ENCODE measurements at regions not wholly inside any gene's neighbourhood (a gene's known extent, or its start where the extent isn't known, plus 50 kb on each side); places are given as distances from the start of the nearest gene placed in this dataset.

GRCh38 chr14:66388516-66388915, 97.7 kb upstream of the CCDC196 start:
- no peaks in the 10 kb centered on the region for H3K4me1 Mint-ChIP-seq (ENCODE audit: insufficient read depth, unreplicated experiment)
- H3K4me3 Mint-ChIP-seq (ENCODE audit: unreplicated experiment), result no peak overlapping the region
- POLR2A ChIA-PET, result no interaction called here
- H3K27ac Mint-ChIP-seq (ENCODE audit: low read depth, unreplicated experiment), result no peak overlapping the region
- H3K27me3 Mint-ChIP-seq (ENCODE audit: insufficient read depth, unreplicated experiment), result no peaks in the 10 kb centered on the region
- CTCF ChIA-PET, result interaction anchor here (0.6 to 2.5 kb wide), 3 partner anchors 15 to 1177 kb away, joined by 4 to 11 read pairs (median 10); no protein-coding TSS in a partner anchor
- BruUV-seq (replicated peaks), result no TSS peak
- H3K36me3 Mint-ChIP-seq (ENCODE audit: insufficient read depth, unreplicated experiment), result no peaks in the 10 kb centered on the region
- no peak for DNase-seq (ENCODE audit: unreplicated experiment)
- TF ChIP-seq CTCF (IDR thresholded peaks at IDR 0.05; ENCODE audit: unreplicated experiment), result no peak
- no peaks in the 10 kb centered on the region for H3K9me3 Mint-ChIP-seq (ENCODE audit: unreplicated experiment)
- intact Hi-C loops (cut with micrococcal nuclease), result no loop called here

- Mint-ChIP-seq H3K36me3 (ENCODE audit: insufficient read depth, unreplicated experiment) (no peaks in the 10 kb centered on the region), H3K27me3 (ENCODE audit: insufficient read depth, unreplicated experiment) (no peaks in the 10 kb centered on the region), H3K4me1 (ENCODE audit: insufficient read depth, unreplicated experiment) (no peaks in the 10 kb centered on the region), H3K4me3 (ENCODE audit: unreplicated experiment) (no peak overlapping the region), H3K9me3 (ENCODE audit: unreplicated experiment) (no peaks in the 10 kb centered on the region), H3K27ac (ENCODE audit: low read depth, unreplicated experiment) (no peak overlapping the region)
- no peak for TF ChIP-seq CTCF (IDR thresholded peaks at IDR 0.05; ENCODE audit: unreplicated experiment)
- no peak for DNase-seq (ENCODE audit: unreplicated experiment)
- no TSS peak for BruUV-seq (replicated peaks)
- CTCF ChIA-PET, result no interaction called here
- POLR2A ChIA-PET, result no interaction called here
- intact Hi-C loops (cut with micrococcal nuclease), result no loop called here
Observed at GRCh38 chr14:66389481-66389880, 96.7 kb upstream of the CCDC196 start.

- H3K27me3 Mint-ChIP-seq (ENCODE audit: insufficient read depth, unreplicated experiment), result no peaks in the 10 kb centered on the region
- H3K27ac Mint-ChIP-seq (ENCODE audit: low read depth, unreplicated experiment), result no peak overlapping the region
- no peaks in the 10 kb centered on the region for H3K4me1 Mint-ChIP-seq (ENCODE audit: insufficient read depth, unreplicated experiment)
- ChIA-PET POLR2A (interaction anchor here (0.6 kb wide), 1 partner anchor 313 kb away, joined by 3 read pairs; no protein-coding TSS in a partner anchor), CTCF (interaction anchor here (0.9 to 2.5 kb wide), 4 partner anchors 8 to 35 kb away, joined by 3 to 12 read pairs (median 8); no protein-coding TSS in a partner anchor)
- H3K36me3 Mint-ChIP-seq (ENCODE audit: insufficient read depth, unreplicated experiment), result no peaks in the 10 kb centered on the region
- no TSS peak for BruUV-seq (replicated peaks)
- intact Hi-C loops (cut with micrococcal nuclease), result no loop called here
- no peak for TF ChIP-seq CTCF (IDR thresholded peaks at IDR 0.05; ENCODE audit: unreplicated experiment)
- DNase-seq (ENCODE audit: unreplicated experiment), result peak; percentile 5
- H3K9me3 Mint-ChIP-seq (ENCODE audit: unreplicated experiment), result no peaks in the 10 kb centered on the region
- H3K4me3 Mint-ChIP-seq (ENCODE audit: unreplicated experiment), result no peak overlapping the region
Observed at GRCh38 chr14:66395300-66395699, 90.9 kb upstream of the CCDC196 start.

GRCh38 chr14:66396164-66396563, 90.0 kb upstream of the CCDC196 start:
- no peak for TF ChIP-seq CTCF (IDR thresholded peaks at IDR 0.05; ENCODE audit: unreplicated experiment)
- ChIA-PET POLR2A (interaction anchor here (0.7 kb wide), 1 partner anchor 533 kb away, joined by 3 read pairs; no protein-coding TSS in a partner anchor), CTCF (interaction anchor here (0.7 to 2.5 kb wide), 4 partner anchors 10 to 91 kb away, joined by 3 to 12 read pairs (median 4); no protein-coding TSS in a partner anchor)
- Mint-ChIP-seq H3K27ac (ENCODE audit: low read depth, unreplicated experiment) (no peak overlapping the region), H3K36me3 (ENCODE audit: insufficient read depth, unreplicated experiment) (no peaks in the 10 kb centered on the region), H3K27me3 (ENCODE audit: insufficient read depth, unreplicated experiment) (no peaks in the 10 kb centered on the region), H3K4me1 (ENCODE audit: insufficient read depth, unreplicated experiment) (no peaks in the 10 kb centered on the region), H3K9me3 (ENCODE audit: unreplicated experiment) (no peaks in the 10 kb centered on the region), H3K4me3 (ENCODE audit: unreplicated experiment) (no peak overlapping the region)
- intact Hi-C loops (cut with micrococcal nuclease), result no loop called here
- BruUV-seq (replicated peaks), result no TSS peak
- no peak for DNase-seq (ENCODE audit: unreplicated experiment)

Measured in MCF 10A (cell line).